H1 (cell line): ENCODE measurements at regions not wholly inside any gene's neighbourhood (a gene's known extent, or its start where the extent isn't known, plus 50 kb on each side); places are given as distances from the start of the nearest gene placed in this dataset.

Experiments
- CTCF ChIA-PET: fragments of 300-600 bp; sonication (Branson Sonifier 250); formaldehyde crosslinking; loops from one replicate; lab custom pipeline; 2021; ENCODE audit not compliant: partially characterized antibody; lab: Charles Lee
- POLR2A ChIA-PET: fragments of 300-600 bp; sonication (Branson Sonifier 250); formaldehyde crosslinking; loops from one replicate; lab custom pipeline; 2021; ENCODE audit warnings: inconsistent platforms; ENCODE audit not compliant: partially characterized antibody; lab: Charles Lee
- DNase-seq, 2 experiments: peaks; one replicate each; pipeline versions ENCODE4 v3.0.0 to v3.0.0-alpha.2; 2010 to 2022; ENCODE audit warnings: low spot score in 2 of 2, low read depth in 1 of 2, mixed read lengths in 1 of 2
- FAIRE-seq: peaks from 2 replicates; lab custom pipeline; 2011; peaks lifted over from hg19 to GRCh38; lab: Jason Lieb, UNC
- H2AFZ ChIP-seq: 2 replicates; pipeline ENCODE4 v1.8.1; 2012; ENCODE audit warnings: low read length, inconsistent platforms
- H2AK5ac ChIP-seq: 2 replicates; pipeline ENCODE4 v1.6.1; 2013; ENCODE audit warnings: low read depth, low read length
- H2BK120ac ChIP-seq: replicated peaks from 2 replicates; pipeline ENCODE3; 2013; ENCODE audit warnings: low read depth, low read length, inconsistent platforms
- H2BK12ac ChIP-seq: 2 replicates; pipeline ENCODE4 v1.6.1; 2013; ENCODE audit warnings: low read depth, low read length
- H2BK15ac ChIP-seq: 2 replicates; pipeline ENCODE4 v1.6.1; 2013; ENCODE audit warnings: low read length
- H2BK20ac ChIP-seq: 2 replicates; pipeline ENCODE4 v1.6.1; 2013; ENCODE audit warnings: low read length
- H2BK5ac ChIP-seq: 2 replicates; pipeline ENCODE4 v1.6.1; 2013; ENCODE audit warnings: low read depth, low read length
- H3K14ac ChIP-seq: 2 replicates; pipeline ENCODE4 v1.6.1; 2013; ENCODE audit warnings: inconsistent platforms; ENCODE audit not compliant: insufficient read length
- H3K18ac ChIP-seq: 2 replicates; pipeline ENCODE4 v1.6.1; 2013; ENCODE audit warnings: low read length; ENCODE audit errors: extremely low read depth
- H3K23ac ChIP-seq: 2 replicates; pipeline ENCODE4 v1.6.1; 2013; ENCODE audit warnings: inconsistent platforms; ENCODE audit not compliant: insufficient read length
- H3K23me2 ChIP-seq: 2 replicates; pipeline ENCODE4 v1.6.1; 2013; ENCODE audit warnings: low read depth, low read length
- H3K27ac ChIP-seq: 2 replicates; pipeline ENCODE4 v1.6.1; 2011; ENCODE audit warnings: low read depth, low read length, inconsistent platforms
- H3K27me3 ChIP-seq, 4 experiments: replicated peaks in 1 of 4; 1 replicate in 1 of 4; 2 replicates in 3 of 4; pipeline versions ENCODE4 v1.6.1 to v1.8.1; 2011 to 2013; ENCODE audit warnings: low read length in 3 of 4, mild to moderate bottlenecking in 3 of 4, inconsistent platforms in 2 of 4, mixed read lengths in 2 of 4, moderate library complexity in 1 of 4; ENCODE audit not compliant: control insufficient read depth in 3 of 4, insufficient read depth in 3 of 4; ENCODE audit errors: extremely low read depth in 1 of 4
- H3K36me3 ChIP-seq, 4 experiments: 2 replicates each; pipeline versions ENCODE4 v1.6.1 to v1.8.1; 2011 to 2013; ENCODE audit warnings: mild to moderate bottlenecking in 4 of 4, low read length in 3 of 4, moderate library complexity in 2 of 4, control low read depth in 1 of 4, inconsistent platforms in 1 of 4; ENCODE audit not compliant: insufficient read depth in 4 of 4, control insufficient read depth in 2 of 4
- H3K4ac ChIP-seq: replicated peaks from 2 replicates; pipeline ENCODE3; 2013; ENCODE audit warnings: low read length, low read depth, mixed read lengths, inconsistent platforms; ENCODE audit not compliant: insufficient read length
- H3K4me1 ChIP-seq, 4 experiments: replicated peaks in 1 of 4; 1 replicate in 1 of 4; 2 replicates in 3 of 4; pipeline versions ENCODE4 v1.6.1 to v1.8.1; 2011 to 2013; ENCODE audit warnings: low read length in 3 of 4, inconsistent platforms in 2 of 4, mixed read lengths in 1 of 4; ENCODE audit not compliant: insufficient read depth in 4 of 4, control insufficient read depth in 3 of 4
- H3K4me2 ChIP-seq, 2 experiments: 2 replicates each; pipeline versions ENCODE4 v1.6.1 to v1.8.1; 2011 to 2013; ENCODE audit warnings: low read depth in 2 of 2, low read length in 2 of 2, control low read depth in 1 of 2, inconsistent platforms in 1 of 2, mild to moderate bottlenecking in 1 of 2; ENCODE audit not compliant: insufficient read depth in 1 of 2
- H3K4me3 ChIP-seq, 4 experiments: fragments of 200-600, 300-600 bp in 1 of 4; sonication (generic), shearing (Covaris generic), sonication (Bioruptor Twin) in 1 of 4; 2 replicates each; pipeline versions ENCODE4 v1.5.1 to v1.8.1; 2011 to 2016; ENCODE audit warnings: low read length in 4 of 4, low read depth in 3 of 4, control low read depth in 2 of 4, inconsistent platforms in 2 of 4, mild to moderate bottlenecking in 2 of 4, mixed read lengths in 1 of 4, moderate library complexity in 1 of 4; ENCODE audit not compliant: insufficient read depth in 2 of 4; ENCODE audit errors: extremely low read depth in 1 of 4
- H3K56ac ChIP-seq: replicated peaks from 2 replicates; pipeline ENCODE3; 2013; ENCODE audit warnings: low read depth, mild to moderate bottlenecking, mixed read lengths, low read length, inconsistent platforms; ENCODE audit not compliant: insufficient read length
- H3K79me1 ChIP-seq: 2 replicates; pipeline ENCODE4 v1.6.1; 2013; ENCODE audit warnings: low read depth, low read length, control low read depth
- H3K79me2 ChIP-seq, 2 experiments: 2 replicates each; pipeline versions ENCODE4 v1.6.1 to v1.8.1; 2012 to 2013; ENCODE audit warnings: low read length in 2 of 2, mild to moderate bottlenecking in 2 of 2, inconsistent platforms in 1 of 2; ENCODE audit not compliant: insufficient read depth in 2 of 2, control insufficient read depth in 1 of 2
- H3K9ac ChIP-seq, 4 experiments: replicated peaks in 1 of 4; 1 replicate in 1 of 4; 2 replicates in 3 of 4; pipeline versions ENCODE4 v1.6.1 to v1.8.1; 2011 to 2013; ENCODE audit warnings: low read depth in 3 of 4, low read length in 3 of 4, control low read depth in 2 of 4, mild to moderate bottlenecking in 2 of 4, moderate library complexity in 2 of 4, inconsistent platforms in 1 of 4; ENCODE audit errors: extremely low read depth in 1 of 4
- H3K9me3 ChIP-seq, 2 experiments: 2 replicates each; pipeline versions ENCODE4 v1.6.1 to v1.8.1; 2012 to 2013; ENCODE audit warnings: mild to moderate bottlenecking in 2 of 2, moderate library complexity in 2 of 2, control low read depth in 1 of 2, inconsistent platforms in 1 of 2, low read depth in 1 of 2, low read length in 1 of 2, mixed read lengths in 1 of 2; ENCODE audit not compliant: insufficient read depth in 2 of 2
- H4K20me1 ChIP-seq, 2 experiments: replicated peaks in 1 of 2; 2 replicates each; pipeline versions ENCODE3 to v1.8.1; 2011 to 2013; ENCODE audit warnings: inconsistent platforms in 2 of 2, low read length in 2 of 2, mild to moderate bottlenecking in 1 of 2; ENCODE audit not compliant: insufficient read depth in 2 of 2, control insufficient read depth in 1 of 2
- H4K5ac ChIP-seq: 2 replicates; pipeline ENCODE4 v1.6.1; 2013; ENCODE audit warnings: low read length, low read depth, mixed read lengths, inconsistent platforms; ENCODE audit not compliant: insufficient read length
- H4K8ac ChIP-seq: 2 replicates; pipeline ENCODE4 v1.8.0; 2013; ENCODE audit warnings: mild to moderate bottlenecking, moderate library complexity, low read length, inconsistent platforms; ENCODE audit not compliant: insufficient read depth; ENCODE audit errors: extremely low read depth
- H4K91ac ChIP-seq: replicated peaks from 2 replicates; pipeline ENCODE3; 2013; ENCODE audit warnings: low read length, mixed read lengths, inconsistent platforms; ENCODE audit not compliant: insufficient read length
- ATF2 ChIP-seq: IDR thresholded peaks from 2 replicates; pipeline ENCODE4 v1.6.1; 2012; ENCODE audit warnings: low read length, inconsistent platforms
- CEBPB ChIP-seq: IDR thresholded peaks from 2 replicates; pipeline ENCODE4 v1.6.1; 2012; ENCODE audit warnings: low read depth, low read length
- CREB1 ChIP-seq: IDR thresholded peaks from 2 replicates; pipeline ENCODE4 v1.6.1; 2012; ENCODE audit warnings: inconsistent platforms
- CTBP2 ChIP-seq: IDR thresholded peaks from 2 replicates; pipeline ENCODE4 v1.7.0; 2011; ENCODE audit warnings: borderline replicate concordance, mild to moderate bottlenecking, moderate library complexity, mixed read lengths, low read length; ENCODE audit not compliant: insufficient read depth, insufficient read length
- E2F6 ChIP-seq: IDR thresholded peaks from 2 replicates; pipeline ENCODE4 v1.6.1; 2012; ENCODE audit warnings: inconsistent platforms
- EZH2 ChIP-seq: fragments of 200-600 bp; sonication (generic); IDR thresholded peaks from 2 replicates; pipeline ENCODE4 v1.7.1; 2012; ENCODE audit warnings: low read depth, mild to moderate bottlenecking, moderate library complexity, low read length, inconsistent platforms; ENCODE audit not compliant: severe bottlenecking
- FOSL1 ChIP-seq: IDR thresholded peaks from 2 replicates; pipeline ENCODE4 v1.6.1; 2011; ENCODE audit warnings: mild to moderate bottlenecking, low read depth, low read length, moderate library complexity; ENCODE audit not compliant: insufficient read depth
- JUND ChIP-seq: IDR thresholded peaks from 2 replicates; pipeline ENCODE4 v1.6.1; 2011; ENCODE audit warnings: mild to moderate bottlenecking, improper control_type of control experiment, low read length
- KDM4A ChIP-seq: IDR thresholded peaks from one replicate; pipeline ENCODE4 v1.7.1; 2012; ENCODE audit warnings: low read depth, mild to moderate bottlenecking, moderate library complexity, low read length, inconsistent platforms; ENCODE audit not compliant: severe bottlenecking
- POLR2A ChIP-seq, 2 experiments: IDR thresholded peaks; 1 replicate in 1 of 2; 2 replicates in 1 of 2; pipeline ENCODE4 v1.6.1; 2011; ENCODE audit warnings: low read depth in 2 of 2, low read length in 2 of 2, mild to moderate bottlenecking in 2 of 2; ENCODE audit errors: control extremely low read depth in 1 of 2
- POU5F1 ChIP-seq: IDR thresholded peaks from 2 replicates; pipeline ENCODE4 v1.6.1; 2011; ENCODE audit warnings: low read depth, mild to moderate bottlenecking, low read length, moderate library complexity
- SP2 ChIP-seq: IDR thresholded peaks from 2 replicates; pipeline ENCODE4 v1.6.1; 2012; ENCODE audit warnings: mild to moderate bottlenecking, low read length, inconsistent platforms
- TAF1 ChIP-seq: IDR thresholded peaks from 2 replicates; pipeline ENCODE4 v1.6.1; 2011; ENCODE audit warnings: mild to moderate bottlenecking, low read depth, low read length
- TEAD4 ChIP-seq: IDR thresholded peaks from 2 replicates; pipeline ENCODE4 v1.6.1; 2012; ENCODE audit warnings: low read depth, low read length, inconsistent platforms, mixed read lengths
- WGBS, 2 experiments: shearing (Covaris generic) in 1 of 2; methylation state at CpG; one replicate each; pipeline versions ENCODE4 v1.1.6 to v1.1.7; 2013 to 2015; ENCODE audit warnings: low lambda C conversion rate in 2 of 2, mixed read lengths in 2 of 2, inconsistent platforms in 1 of 2, low coverage in 1 of 2, missing lambda C conversion rate in 1 of 2; ENCODE audit not compliant: insufficient replicate concordance in 2 of 2, insufficient coverage in 1 of 2, insufficient read length in 1 of 2; ENCODE audit errors: extremely low coverage in 1 of 2, missing lambda C conversion rate in 1 of 2; 5-methylcytosine and 5-hydroxymethylcytosine counted together

- H3K18ac ChIP-seq, result no peak overlapping the region
- ChIA-PET CTCF (no interaction called here), POLR2A (no interaction called here)
- H3K36me3 ChIP-seq, result no peaks in the 10 kb centered on the region
- no peak overlapping the region for H4K91ac ChIP-seq
- H3K4ac ChIP-seq, result no peak overlapping the region
- no peaks in the 10 kb centered on the region for H4K20me1 ChIP-seq
- H3K14ac ChIP-seq, result no peak overlapping the region
- no peak overlapping the region for H2BK15ac ChIP-seq
- H3K4me1 ChIP-seq, result no peaks in the 10 kb centered on the region
- no peak overlapping the region for H3K23ac ChIP-seq
- H2BK12ac ChIP-seq, result no peak overlapping the region
- no peak overlapping the region for H2AFZ ChIP-seq
- H3K27me3 ChIP-seq, result no peaks in the 10 kb centered on the region
- H3K27ac ChIP-seq, result no peak overlapping the region
- H3K79me1 ChIP-seq, result no peaks in the 10 kb centered on the region
- no peak overlapping the region for H3K4me2 ChIP-seq
- H3K23me2 ChIP-seq, result no peaks in the 10 kb centered on the region; the same call in 1 of the 2 replicates
- H3K79me2 ChIP-seq, result no peaks in the 10 kb centered on the region
- H2AK5ac ChIP-seq, result no peak overlapping the region
- no peaks in the 10 kb centered on the region for H3K9me3 ChIP-seq
- no peak overlapping the region for H4K8ac ChIP-seq
- no peak overlapping the region for H4K5ac ChIP-seq
- no peak overlapping the region for H3K4me3 ChIP-seq
- FAIRE-seq, result no peak
- no peak overlapping the region for H2BK5ac ChIP-seq
- H3K9ac ChIP-seq, result no peak overlapping the region
- H2BK20ac ChIP-seq, result no peak overlapping the region
- H2BK120ac ChIP-seq, result no peak overlapping the region
- no peak for DNase-seq
- H3K56ac ChIP-seq, result no peak overlapping the region
- WGBS, 2 experiments, result 91% methylated on average over 11 of the region's 11 CpGs; no CpG with 5 or more reads in 1 of the 2 experiments
- TF ChIP-seq E2F6 (no peak), POU5F1 (no peak), ATF2 (no peak), CEBPB (no peak), CTBP2 (no peak), TEAD4 (no peak), SP2 (no peak), CREB1 (no peak), POLR2A (IDR thresholded peaks at IDR 0.05; ENCODE audit: control extremely low read depth in 1 of 2, low read depth in 2 of 2, low read length in 2 of 2) (no peak), EZH2 (no peak), JUND (no peak), TAF1 (no peak), KDM4A (no peak), FOSL1 (no peak)
Observed at GRCh38 chr20:53725575-53725970, 131.9 kb upstream of the ZNF217 start.
